ENCODE measurements at regions not wholly inside any gene's neighbourhood (a gene's known extent, or its start where the extent isn't known, plus 50 kb on each side); places are given as distances from the start of the nearest gene placed in this dataset.

GRCh38 chr17:33481652-33482051 is 188.6 kb upstream of the ASIC2 start:
- no peak for DNase-seq

GRCh38 chr17:33482636-33483035 is 189.5 kb upstream of the ASIC2 start:
- DNase-seq: no peak

- DNase-seq: no peak
Observed at GRCh38 chr17:33484559-33484958, 191.5 kb upstream of the ASIC2 start.

GRCh38 chr17:33486135-33486885 is 193.2 kb upstream of the ASIC2 start:
- no peak for DNase-seq

- DNase-seq: no peak
Observed at GRCh38 chr17:33487187-33487879, 194.2 kb upstream of the ASIC2 start.

- DNase-seq: no peak
Observed at GRCh38 chr17:33491871-33492481, 198.9 kb upstream of the ASIC2 start.

GRCh38 chr17:33492731-33493265 is 199.7 kb upstream of the ASIC2 start:
- DNase-seq: no peak

- no peak for DNase-seq
Observed at GRCh38 chr17:33493566-33493965, 200.5 kb upstream of the ASIC2 start.

GRCh38 chr17:33494151-33494550 is 201.1 kb upstream of the ASIC2 start:
- DNase-seq: no peak

- DNase-seq: no peak
Observed at GRCh38 chr17:33497623-33498022, 204.5 kb upstream of the ASIC2 start.

GRCh38 chr17:33498069-33498468 is 205.0 kb upstream of the ASIC2 start:
- DNase-seq: no peak

GRCh38 chr17:33499040-33499439 is 205.9 kb upstream of the ASIC2 start:
- no peak for DNase-seq

- DNase-seq: no peak
Observed at GRCh38 chr17:33500151-33500550, 207.1 kb upstream of the ASIC2 start.

GRCh38 chr17:33501185-33501584 is 208.1 kb upstream of the ASIC2 start:
- no peak for DNase-seq

GRCh38 chr17:33504571-33504970 is 211.5 kb upstream of the ASIC2 start:
- DNase-seq: no peak

GRCh38 chr17:33506889-33507650 is 214.0 kb upstream of the ASIC2 start:
- no peak for DNase-seq

GRCh38 chr17:33508215-33508614 is 215.1 kb upstream of the ASIC2 start:
- no peak for DNase-seq

- DNase-seq: no peak
Observed at GRCh38 chr17:33509331-33509730, 216.2 kb upstream of the ASIC2 start.

GRCh38 chr17:33511670-33512069 is 218.6 kb upstream of the ASIC2 start:
- no peak for DNase-seq

- DNase-seq: no peak
Observed at GRCh38 chr17:33512113-33512512, 219.0 kb upstream of the ASIC2 start.

- no peak for DNase-seq
Observed at GRCh38 chr17:33513769-33514168, 220.7 kb upstream of the ASIC2 start.

GRCh38 chr17:33514369-33514768 is 221.3 kb upstream of the ASIC2 start:
- no peak for DNase-seq

- DNase-seq: no peak
Observed at GRCh38 chr17:33515974-33516373, 222.9 kb upstream of the ASIC2 start.
